Upper lobe of left lung (tissue), 4 donors: ENCODE measurements at regions not wholly inside any gene's neighbourhood (a gene's known extent, or its start where the extent isn't known, plus 50 kb on each side); places are given as distances from the start of the nearest gene placed in this dataset.

ENCODE experiments used
- EP300 ChIP-seq, 4 donors: sonication (generic); formaldehyde crosslinking; IDR thresholded peaks; one replicate each; pipeline ENCODE4 v1.5.1; 2017; ENCODE audit warnings: antibody characterized with exemption in 4 of 4, control low read depth in 2 of 4
- POLR2A ChIP-seq, 4 donors: fragments of 450-650 bp; IDR thresholded peaks; one replicate each; pipeline ENCODE4 v1.5.1; 2016 to 2017; ENCODE audit warnings: antibody characterized with exemption in 4 of 4, mild to moderate bottlenecking in 2 of 4
- POLR2AphosphoS5 ChIP-seq, 2 donors: sonication (generic); formaldehyde crosslinking; IDR thresholded peaks; one replicate each; pipeline ENCODE4 v1.5.1; 2017; ENCODE audit warnings: antibody characterized with exemption in 2 of 2
- TF ChIP-seq, protein P1 (sequence below), 6 experiments: fragments of 450-650 bp in 4 of 6; fragments of 200-600 bp in 2 of 6; sonication (generic) in 2 of 6; IDR thresholded peaks; one replicate each; pipeline ENCODE4 v1.5.1; 2016 to 2019; ENCODE audit warnings: antibody characterized with exemption in 6 of 6

DNA sequence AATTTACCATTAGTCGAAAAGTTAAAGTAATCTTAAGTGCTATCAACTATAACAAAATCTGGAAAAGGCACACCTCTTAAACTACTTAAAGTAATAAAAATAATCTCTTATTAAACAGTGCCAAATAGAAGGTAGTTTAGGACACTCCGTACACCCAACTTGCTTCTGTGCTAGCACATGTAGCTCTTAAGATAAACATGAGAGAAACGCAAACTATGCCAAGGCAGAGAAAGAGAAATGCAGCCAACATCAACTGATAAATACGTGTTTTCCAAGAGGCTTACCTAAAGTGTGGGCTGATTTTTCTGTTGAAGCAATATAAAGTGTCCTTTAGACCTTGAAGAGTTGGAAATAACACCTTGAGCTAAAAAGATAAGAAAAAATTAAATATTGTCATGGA is 480.6 kb upstream of the DAB2 start:
- TF ChIP-seq POLR2A (IDR thresholded peaks at IDR 0.05) (no peak), EP300 (IDR thresholded peaks at IDR 0.05) (no peak), POLR2AphosphoS5 (IDR thresholded peaks at IDR 0.05) (no peak)
- TF ChIP-seq, protein P1, sequence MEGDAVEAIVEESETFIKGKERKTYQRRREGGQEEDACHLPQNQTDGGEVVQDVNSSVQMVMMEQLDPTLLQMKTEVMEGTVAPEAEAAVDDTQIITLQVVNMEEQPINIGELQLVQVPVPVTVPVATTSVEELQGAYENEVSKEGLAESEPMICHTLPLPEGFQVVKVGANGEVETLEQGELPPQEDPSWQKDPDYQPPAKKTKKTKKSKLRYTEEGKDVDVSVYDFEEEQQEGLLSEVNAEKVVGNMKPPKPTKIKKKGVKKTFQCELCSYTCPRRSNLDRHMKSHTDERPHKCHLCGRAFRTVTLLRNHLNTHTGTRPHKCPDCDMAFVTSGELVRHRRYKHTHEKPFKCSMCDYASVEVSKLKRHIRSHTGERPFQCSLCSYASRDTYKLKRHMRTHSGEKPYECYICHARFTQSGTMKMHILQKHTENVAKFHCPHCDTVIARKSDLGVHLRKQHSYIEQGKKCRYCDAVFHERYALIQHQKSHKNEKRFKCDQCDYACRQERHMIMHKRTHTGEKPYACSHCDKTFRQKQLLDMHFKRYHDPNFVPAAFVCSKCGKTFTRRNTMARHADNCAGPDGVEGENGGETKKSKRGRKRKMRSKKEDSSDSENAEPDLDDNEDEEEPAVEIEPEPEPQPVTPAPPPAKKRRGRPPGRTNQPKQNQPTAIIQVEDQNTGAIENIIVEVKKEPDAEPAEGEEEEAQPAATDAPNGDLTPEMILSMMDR (IDR thresholded peaks at IDR 0.05) = no peak
